HUDEP-2 (cell line): ENCODE measurements at regions not wholly inside any gene's neighbourhood (a gene's known extent, or its start where the extent isn't known, plus 50 kb on each side); places are given as distances from the start of the nearest gene placed in this dataset.
"Not testable (repeated sequence)": the region's sequence is repeated elsewhere in the genome, so short reads cannot be mapped to it uniquely, and the experiment has no call there.

Experiments used
- DNase-seq, 76 experiments: peaks; one replicate each; lab custom pipeline; 2025; ENCODE audit not compliant: unreplicated experiment in 76 of 76; lab: John Stamatoyannopoulos, UW

- not testable (repeated sequence) for DNase-seq
These were observed 1543.4 kb downstream of the OLFM4 start for GRCh38 chr13:54572037-54572436.

DNA sequence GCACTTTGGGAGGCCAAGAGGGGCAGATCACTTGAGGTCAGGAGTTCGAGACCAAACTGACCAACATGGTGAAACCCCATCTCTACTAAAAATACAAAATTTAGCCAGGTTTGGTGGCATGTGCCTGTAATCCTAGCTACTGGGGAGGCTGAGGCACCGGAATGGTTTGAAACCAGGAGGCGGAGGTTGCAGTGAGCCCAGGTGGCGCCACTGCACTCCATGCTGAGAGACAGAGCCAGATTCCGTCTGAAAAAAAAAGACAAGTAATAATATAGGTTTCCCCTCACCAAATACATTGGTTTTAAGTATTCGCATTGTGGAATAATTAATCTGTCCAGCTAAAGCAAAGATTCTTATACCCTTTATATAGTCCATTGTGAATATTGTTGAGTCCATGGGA, 1544.6 kb downstream of the OLFM4 start:
- no peak for DNase-seq

GRCh38 chr13:54574791-54575190, 1546.2 kb downstream of the OLFM4 start:
- DNase-seq = no peak

- no peak for DNase-seq
These were observed 1562.9 kb downstream of the OLFM4 start for GRCh38 chr13:54591540-54591939.

GRCh38 chr13:54592201-54592600, 1563.6 kb downstream of the OLFM4 start:
- no peak for DNase-seq

DNA sequence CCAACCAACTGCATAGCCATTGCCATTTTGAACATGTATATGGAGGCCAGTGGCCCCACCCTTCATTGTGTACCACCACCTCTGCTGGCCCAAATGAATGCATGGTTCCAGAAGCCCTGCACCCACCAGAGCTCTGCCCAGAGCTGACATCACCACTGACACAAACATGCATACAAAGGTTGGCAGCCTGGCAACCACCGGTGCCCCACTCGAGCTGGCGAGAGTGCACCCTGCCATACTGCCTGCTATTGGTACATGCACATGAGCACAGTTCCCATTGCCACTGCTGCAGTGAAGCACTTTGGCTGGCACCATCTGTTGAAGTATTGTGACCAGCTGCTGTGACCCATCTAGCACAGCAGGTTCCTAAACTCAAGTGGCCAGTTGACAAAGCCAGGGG, 1564.9 kb downstream of the OLFM4 start:
- no peak for DNase-seq

GRCh38 chr13:54597540-54598088, 1569.0 kb downstream of the OLFM4 start:
- no peak for DNase-seq

DNA sequence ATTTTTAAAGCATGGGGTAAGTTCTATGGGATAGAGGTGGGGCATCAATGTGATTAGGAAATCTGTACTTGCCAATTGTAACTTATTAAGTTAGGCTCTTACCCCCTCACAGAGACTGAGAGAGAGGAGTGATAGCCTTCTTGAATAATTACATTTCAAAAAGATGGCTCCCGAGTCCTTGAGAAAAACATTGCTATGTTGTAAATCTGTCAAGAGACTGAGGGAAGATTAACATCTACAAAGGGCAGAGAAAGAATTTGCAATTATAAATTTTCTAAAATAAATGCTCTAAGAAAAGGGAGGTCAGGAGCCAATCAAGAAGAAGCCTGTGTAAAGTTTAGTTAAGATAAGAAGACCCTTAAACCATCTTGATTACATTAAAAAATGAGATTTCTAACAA, 1570.8 kb downstream of the OLFM4 start:
- DNase-seq = no peak

- no peak for DNase-seq
These were observed 1578.3 kb downstream of the OLFM4 start for GRCh38 chr13:54606944-54607343.

- DNase-seq = no peak
These were observed 1578.8 kb downstream of the OLFM4 start for GRCh38 chr13:54607421-54607820.

DNA sequence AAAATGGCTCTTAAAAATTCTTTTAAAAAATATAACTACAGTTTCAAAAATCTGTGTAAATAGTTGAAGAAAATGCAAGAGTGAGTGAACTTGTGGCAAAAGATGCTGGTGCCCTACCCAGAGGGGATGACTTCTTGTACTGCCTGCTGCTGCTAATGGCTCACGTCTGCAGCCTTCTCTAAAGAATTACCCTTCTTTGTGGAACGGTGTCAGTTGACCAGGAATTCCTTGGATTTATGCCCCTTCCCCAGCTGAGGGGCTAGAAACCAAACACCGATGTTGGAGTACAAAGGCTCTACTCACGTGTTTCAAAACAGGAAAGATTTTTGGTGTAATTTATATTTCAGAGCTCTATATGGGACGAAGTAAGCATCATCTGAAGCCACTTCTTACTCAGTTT, 1582.8 kb downstream of the OLFM4 start:
- DNase-seq = no peak

DNA sequence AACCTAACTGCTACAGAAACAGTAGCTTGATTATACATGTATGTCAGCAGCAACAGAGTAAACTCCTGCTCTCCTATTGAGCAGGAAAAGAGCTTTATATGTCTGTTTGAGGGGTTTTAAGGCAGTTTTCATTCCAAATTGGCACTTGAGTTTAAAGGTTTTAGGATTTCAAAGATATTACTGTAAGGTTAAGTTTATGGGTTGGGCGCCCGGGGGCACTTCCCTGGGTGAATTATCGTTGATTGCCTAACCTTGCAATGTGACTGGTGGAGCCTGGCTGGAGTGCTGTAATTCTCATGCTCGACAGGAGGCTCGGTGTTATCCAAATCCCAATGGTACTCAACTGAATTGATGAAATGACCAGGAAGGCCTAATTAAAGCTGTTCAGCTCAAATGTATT, 1586.1 kb downstream of the OLFM4 start:
- DNase-seq = no peak

GRCh38 chr13:54626504-54626903, 1597.9 kb downstream of the OLFM4 start:
- not testable (repeated sequence) for DNase-seq

DNA sequence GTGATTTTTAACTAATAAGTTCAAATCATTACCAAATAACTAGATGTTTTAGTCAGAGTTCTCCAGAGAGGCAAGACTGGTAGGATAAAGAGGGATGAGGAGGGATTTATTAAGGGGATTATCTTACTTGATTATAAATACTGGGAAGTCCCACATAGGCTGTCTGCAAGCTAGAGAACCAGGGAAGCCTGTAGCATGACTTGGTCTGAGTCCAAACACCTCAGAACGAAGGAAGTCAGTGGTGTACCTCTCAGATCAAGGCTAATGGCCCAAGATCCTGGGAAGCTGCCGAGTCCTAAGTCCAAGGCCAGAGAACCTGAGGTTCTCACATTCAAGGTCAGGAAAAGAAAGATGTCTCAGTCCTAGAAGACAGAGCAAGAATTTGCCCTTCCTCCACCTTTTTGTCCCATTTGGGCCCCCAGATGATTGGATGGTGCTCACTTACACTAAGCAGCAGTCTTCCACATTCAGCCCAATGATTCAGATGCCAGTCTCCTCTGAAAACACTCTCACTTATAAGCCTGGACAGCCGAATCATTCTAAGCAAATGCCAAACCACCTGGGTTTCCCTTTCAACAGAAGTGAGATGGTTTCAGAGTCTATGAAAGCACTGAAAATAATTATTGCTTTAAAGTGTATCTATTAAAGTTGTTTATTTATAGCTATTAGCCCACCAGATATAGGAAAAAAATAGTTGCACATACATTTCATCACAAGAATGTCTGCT, 1599.2 kb downstream of the OLFM4 start:
- no peak for DNase-seq

GRCh38 chr13:54628383-54628782, 1599.8 kb downstream of the OLFM4 start:
- no peak for DNase-seq

- DNase-seq = no peak
These were observed 1604.8 kb downstream of the OLFM4 start for GRCh38 chr13:54633456-54633855.

DNA sequence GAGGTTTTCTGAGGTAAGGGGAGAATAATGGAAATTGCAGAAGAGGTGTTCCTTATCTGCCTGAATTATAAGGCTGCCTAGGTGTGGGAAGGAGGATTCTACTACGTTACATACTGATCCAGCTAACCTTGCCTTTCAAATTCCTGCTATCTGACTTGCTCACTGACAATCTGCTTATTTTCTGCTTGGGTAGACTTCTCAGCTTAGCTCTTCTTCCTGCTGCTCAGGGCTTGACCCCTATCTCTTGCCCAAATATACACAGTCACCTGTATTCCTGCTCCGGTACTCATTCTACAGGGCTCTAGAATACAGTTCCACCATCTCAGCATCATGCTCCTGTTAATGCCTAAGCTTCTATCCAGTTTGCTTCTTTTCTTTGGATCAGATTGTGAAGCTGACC, 1607.6 kb downstream of the OLFM4 start:
- DNase-seq = no peak

- DNase-seq = no peak
These were observed 1608.8 kb downstream of the OLFM4 start for GRCh38 chr13:54637366-54637765.

DNA sequence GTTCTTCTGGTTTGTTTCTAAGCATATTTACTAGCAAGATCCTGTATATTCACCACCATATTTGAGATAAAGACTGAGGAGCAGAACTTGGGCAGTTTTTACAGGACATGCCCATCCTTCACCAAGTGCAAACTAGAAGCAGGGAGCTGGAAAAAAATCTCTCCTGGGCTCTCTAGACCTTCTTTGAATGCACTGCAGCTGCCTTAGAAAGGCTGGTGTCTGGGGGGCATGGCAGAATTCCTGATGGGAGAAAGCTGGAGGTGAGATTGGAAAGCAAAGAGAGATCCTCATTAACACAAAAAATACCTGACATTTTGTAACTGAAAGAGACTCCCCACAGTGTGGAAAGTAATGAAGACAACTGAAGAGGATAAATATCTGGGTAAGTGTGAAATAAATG, 1612.1 kb downstream of the OLFM4 start:
- DNase-seq = no peak

DNA sequence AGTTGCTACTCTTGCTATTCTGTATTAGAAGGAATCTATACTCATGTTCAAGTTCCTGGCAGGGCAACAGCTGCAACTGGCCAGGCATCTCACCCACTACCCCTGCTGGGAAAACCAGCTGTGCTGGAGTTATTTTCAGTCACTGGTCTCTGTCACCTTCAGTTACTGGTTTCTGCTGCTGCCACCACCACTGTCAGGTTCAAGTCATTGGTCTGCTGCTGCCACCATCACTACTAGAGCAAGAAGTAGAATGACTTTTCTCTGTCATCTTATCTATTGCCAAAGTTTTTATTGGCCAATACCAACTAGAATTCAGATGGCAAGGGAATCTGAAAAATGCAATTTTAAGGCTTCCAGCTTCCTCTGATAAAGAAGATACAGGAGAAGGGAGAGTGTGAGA, 1615.2 kb downstream of the OLFM4 start:
- no peak for DNase-seq

DNA sequence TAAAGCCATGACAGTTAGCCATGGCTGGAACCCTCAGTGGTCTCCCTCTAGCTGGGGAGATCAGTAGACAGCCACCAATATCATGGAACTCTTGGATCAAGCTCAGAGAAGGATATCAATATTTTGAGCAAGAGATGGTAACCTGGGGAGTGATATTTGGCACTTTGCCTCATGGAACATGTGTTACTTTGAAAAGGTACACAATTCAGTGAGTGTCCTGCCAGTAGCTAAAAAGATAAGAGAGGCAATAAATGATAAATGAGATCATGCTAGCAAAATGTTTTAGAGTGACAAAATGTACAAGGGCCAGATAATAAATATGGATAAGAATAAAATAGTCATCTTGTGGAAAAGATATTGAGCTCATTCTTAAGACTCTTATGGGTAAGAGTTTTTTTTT, 1618.7 kb downstream of the OLFM4 start:
- no peak for DNase-seq

DNA sequence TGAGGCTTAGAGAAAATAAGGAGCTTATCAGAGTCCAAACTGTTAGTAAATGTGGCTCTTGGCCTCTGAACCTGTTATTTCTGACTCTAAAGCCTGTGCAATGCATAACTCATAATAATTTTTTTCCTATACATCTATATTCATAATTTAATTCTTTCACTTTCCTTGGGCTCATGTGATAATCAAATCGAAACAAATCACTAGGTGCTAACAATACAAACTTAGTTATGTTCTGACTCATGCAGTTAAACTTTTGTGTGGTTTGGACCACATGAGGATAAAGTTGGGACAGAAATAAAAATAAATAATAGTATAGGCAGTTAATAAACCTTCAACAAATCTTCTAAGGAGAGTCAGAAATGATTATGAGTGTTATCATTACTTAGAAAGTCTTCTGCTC, 1629.0 kb downstream of the OLFM4 start:
- DNase-seq = no peak

GRCh38 chr13:54658771-54659170, 1630.2 kb downstream of the OLFM4 start:
- no peak for DNase-seq
